WTC11 (cell line): ENCODE measurements at regions not wholly inside any gene's neighbourhood (a gene's known extent, or its start where the extent isn't known, plus 50 kb on each side); places are given as distances from the start of the nearest gene placed in this dataset.

ENCODE experiments used
- ATAC-seq: fragments of 200-7000 bp; cut with Tn5 transposase; 2 replicates; pipeline ENCODE4 v1.10.0; 2021; ENCODE audit warnings: mild to moderate bottlenecking, moderate library complexity
- CTCF ChIA-PET: fragments of 300-600 bp; sonication (Branson Sonifier 250); formaldehyde crosslinking; loops from one replicate; lab custom pipeline; 2021; ENCODE audit warnings: antibody characterized with exemption; lab: Charles Lee
- POLR2A ChIA-PET: fragments of 350-600 bp; sonication (Branson Sonifier 250); formaldehyde crosslinking; loops from one replicate; lab custom pipeline; 2021; ENCODE audit warnings: antibody characterized with exemption; lab: Charles Lee
- DNase-seq: peaks from one replicate; pipeline ENCODE4 v3.0.0; 2021; ENCODE audit warnings: low spot score
- H3K27ac Mint-ChIP-seq: 2 replicates; pipeline ENCODE4 v1.8.0; 2021; ENCODE audit warnings: mixed read lengths
- H3K27me3 Mint-ChIP-seq: 2 replicates; pipeline ENCODE4 v1.8.0; 2021; ENCODE audit warnings: low read depth, mild to moderate bottlenecking, moderate library complexity, mixed read lengths
- H3K36me3 Mint-ChIP-seq: 2 replicates; pipeline ENCODE4 v1.8.0; 2021; ENCODE audit warnings: mixed read lengths
- H3K4me1 Mint-ChIP-seq: 2 replicates; pipeline ENCODE4 v1.8.0; 2022; ENCODE audit warnings: mixed read lengths
- H3K4me3 Mint-ChIP-seq: 2 replicates; pipeline ENCODE4 v1.8.0; 2021; ENCODE audit warnings: mild to moderate bottlenecking, moderate library complexity, mixed read lengths
- H3K9me3 Mint-ChIP-seq: 2 replicates; pipeline ENCODE4 v1.8.0; 2021; ENCODE audit warnings: mixed read lengths
- ATF2 ChIP-seq: sonication (generic); formaldehyde crosslinking; IDR thresholded peaks from 2 replicates; pipeline ENCODE4 v1.8.1; 2022; ENCODE audit warnings: low read depth, missing genetic modification reagents, borderline replicate concordance
- CBFB ChIP-seq: sonication (generic); formaldehyde crosslinking; IDR thresholded peaks from 2 replicates; pipeline ENCODE4 v1.8.1; 2022; ENCODE audit warnings: mild to moderate bottlenecking, low read depth, missing genetic modification reagents
- CREM ChIP-seq: sonication (generic); formaldehyde crosslinking; IDR thresholded peaks from 2 replicates; pipeline ENCODE4 v1.8.1; 2022; ENCODE audit warnings: mild to moderate bottlenecking, missing genetic modification reagents, moderate library complexity
- E2F4 ChIP-seq: sonication (generic); formaldehyde crosslinking; IDR thresholded peaks from 2 replicates; pipeline ENCODE4 v1.8.1; 2022; ENCODE audit warnings: low read depth, mild to moderate bottlenecking, moderate library complexity, missing genetic modification reagents, borderline replicate concordance
- E2F5 ChIP-seq: sonication (generic); formaldehyde crosslinking; IDR thresholded peaks from 2 replicates; pipeline ENCODE4 v1.8.1; 2022; ENCODE audit warnings: mild to moderate bottlenecking, moderate library complexity, missing genetic modification reagents
- ESRRA ChIP-seq: sonication (generic); formaldehyde crosslinking; IDR thresholded peaks from 2 replicates; pipeline ENCODE4 v1.8.1; 2022; ENCODE audit warnings: mild to moderate bottlenecking, missing genetic modification reagents, borderline replicate concordance
- GABPB1 ChIP-seq: sonication (generic); formaldehyde crosslinking; IDR thresholded peaks from 2 replicates; pipeline ENCODE4 v1.8.1; 2023; ENCODE audit warnings: mild to moderate bottlenecking, missing genetic modification reagents
- HMGXB4 ChIP-seq: sonication (generic); formaldehyde crosslinking; IDR thresholded peaks from 2 replicates; pipeline ENCODE4 v1.8.1; 2023; ENCODE audit warnings: mild to moderate bottlenecking, moderate library complexity, missing genetic modification reagents
- IRF2 ChIP-seq: sonication (generic); formaldehyde crosslinking; IDR thresholded peaks from 2 replicates; pipeline ENCODE4 v1.8.0; 2022; ENCODE audit warnings: low read depth, missing genetic modification reagents, borderline replicate concordance
- MLX ChIP-seq: sonication (generic); formaldehyde crosslinking; IDR thresholded peaks from 2 replicates; pipeline ENCODE4 v1.8.1; 2023; ENCODE audit warnings: mild to moderate bottlenecking, missing genetic modification reagents, moderate library complexity
- MXD4 ChIP-seq: fragments of 250-450 bp; sonication (Bioruptor Pico); IDR thresholded peaks from 2 replicates; pipeline ENCODE4 v1.8.0; 2021; ENCODE audit warnings: mild to moderate bottlenecking, moderate library complexity, borderline replicate concordance
- MYBL2 ChIP-seq: sonication (generic); formaldehyde crosslinking; IDR thresholded peaks from 2 replicates; pipeline ENCODE4 v1.8.1; 2023; ENCODE audit warnings: mild to moderate bottlenecking, moderate library complexity, missing genetic modification reagents
- SOX15 ChIP-seq: fragments of 250-450 bp; sonication (Bioruptor Pico); IDR thresholded peaks from 2 replicates; pipeline ENCODE4 v1.9.0; 2021; ENCODE audit warnings: mild to moderate bottlenecking
- TEAD1 ChIP-seq: sonication (generic); formaldehyde crosslinking; IDR thresholded peaks from 2 replicates; pipeline ENCODE4 v1.8.0; 2022; ENCODE audit warnings: mild to moderate bottlenecking, missing genetic modification reagents
- TEAD4 ChIP-seq: sonication (generic); formaldehyde crosslinking; IDR thresholded peaks from 2 replicates; pipeline ENCODE4 v1.8.0; 2022; ENCODE audit warnings: mild to moderate bottlenecking, missing genetic modification reagents
- TP53 ChIP-seq: sonication (generic); formaldehyde crosslinking; IDR thresholded peaks from 2 replicates; pipeline ENCODE4 v1.8.1; 2023; ENCODE audit warnings: mild to moderate bottlenecking, missing genetic modification reagents
- ZNF512 ChIP-seq: sonication (generic); formaldehyde crosslinking; IDR thresholded peaks from 2 replicates; pipeline ENCODE4 v1.8.1; 2022; ENCODE audit warnings: missing genetic modification reagents, borderline replicate concordance
- TF ChIP-seq, protein P1 (sequence below): fragments of 250-450 bp; sonication (Bioruptor Pico); IDR thresholded peaks from 2 replicates; pipeline ENCODE4 v2.1.2; 2022; ENCODE audit warnings: mild to moderate bottlenecking, moderate library complexity
- TF ChIP-seq, protein P2 (sequence below): sonication (generic); formaldehyde crosslinking; IDR thresholded peaks from 2 replicates; pipeline ENCODE4 v1.8.0; 2022; ENCODE audit warnings: mild to moderate bottlenecking, missing genetic modification reagents
- TF ChIP-seq, protein P3 (sequence below): sonication (generic); formaldehyde crosslinking; conservative IDR thresholded peaks from 2 replicates; pipeline ENCODE4 v1.8.1; 2022; ENCODE audit warnings: mild to moderate bottlenecking, missing genetic modification reagents
- TF ChIP-seq, protein P4 (sequence below): sonication (generic); formaldehyde crosslinking; IDR thresholded peaks from 2 replicates; pipeline ENCODE4 v1.8.0; 2022; ENCODE audit warnings: mild to moderate bottlenecking, missing genetic modification reagents

DNA sequence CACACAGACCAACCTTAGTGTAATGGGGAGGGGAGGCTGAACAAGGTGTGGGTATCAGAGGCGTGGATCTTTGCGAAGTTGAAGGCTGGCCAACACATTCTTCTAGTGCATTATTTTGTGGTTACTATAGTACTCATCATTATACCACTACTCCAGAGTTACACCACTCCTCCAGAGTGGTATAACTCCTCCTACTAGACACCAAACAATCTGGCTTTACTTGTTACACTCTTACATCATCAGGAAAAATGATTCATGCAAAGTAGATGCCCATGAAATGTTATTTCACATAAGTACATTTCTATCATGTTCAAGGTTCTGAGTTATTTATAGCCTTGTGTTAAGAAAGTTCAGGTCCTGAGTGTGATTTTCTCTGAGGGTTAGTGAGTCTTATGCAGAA lies 443.1 kb upstream of the OPRM1 start (continued):
- TF ChIP-seq CBFB (CRISPR knock-in tag), result no peak
- no peak for TF ChIP-seq E2F5
- TF ChIP-seq, protein P1, sequence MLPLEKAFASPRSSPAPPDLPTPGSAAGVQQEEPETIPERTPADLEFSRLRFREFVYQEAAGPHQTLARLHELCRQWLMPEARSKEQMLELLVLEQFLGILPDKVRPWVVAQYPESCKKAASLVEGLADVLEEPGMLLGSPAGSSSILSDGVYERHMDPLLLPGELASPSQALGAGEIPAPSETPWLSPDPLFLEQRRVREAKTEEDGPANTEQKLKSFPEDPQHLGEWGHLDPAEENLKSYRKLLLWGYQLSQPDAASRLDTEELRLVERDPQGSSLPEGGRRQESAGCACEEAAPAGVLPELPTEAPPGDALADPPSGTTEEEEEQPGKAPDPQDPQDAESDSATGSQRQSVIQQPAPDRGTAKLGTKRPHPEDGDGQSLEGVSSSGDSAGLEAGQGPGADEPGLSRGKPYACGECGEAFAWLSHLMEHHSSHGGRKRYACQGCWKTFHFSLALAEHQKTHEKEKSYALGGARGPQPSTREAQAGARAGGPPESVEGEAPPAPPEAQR (CRISPR knock-in tag), result no peak
- no peak for TF ChIP-seq SOX15 (CRISPR knock-in tag)
- TF ChIP-seq ATF2 (CRISPR knock-in tag), result no peak
- TF ChIP-seq, all 79 proteins: peak for 0

DNA sequence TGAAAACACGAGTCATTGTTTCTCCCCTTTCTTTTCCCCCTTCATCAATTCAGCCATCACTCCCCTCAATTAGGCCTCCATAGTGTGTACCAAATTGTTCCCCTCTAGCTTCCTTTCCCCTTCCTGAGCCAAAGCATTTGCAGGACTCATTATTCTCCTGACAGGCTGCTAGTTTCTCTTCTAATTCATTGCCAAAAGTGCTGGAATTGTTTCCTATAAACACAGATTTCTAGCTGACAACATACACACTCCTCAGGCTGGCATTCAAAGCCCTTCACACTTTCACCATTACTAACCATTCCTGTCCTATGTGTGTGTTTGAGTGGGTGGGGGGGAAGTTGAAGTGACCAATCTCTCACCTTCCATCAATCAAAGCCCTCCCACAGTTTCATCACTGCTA lies 444.2 kb upstream of the OPRM1 start:
- ChIA-PET CTCF (no interaction called here), POLR2A (no interaction called here)
- H3K27me3 Mint-ChIP-seq, result peaks cover 8% of the 10 kb centered on the region
- no peak overlapping the region for H3K4me3 Mint-ChIP-seq
- H3K9me3 Mint-ChIP-seq, result no peaks in the 10 kb centered on the region
- ATAC-seq (no peak), DNase-seq (no peak)
- H3K36me3 Mint-ChIP-seq, result no peaks in the 10 kb centered on the region
- no peak overlapping the region for H3K27ac Mint-ChIP-seq
- TF ChIP-seq TP53, result no peak
- TF ChIP-seq, protein P2, sequence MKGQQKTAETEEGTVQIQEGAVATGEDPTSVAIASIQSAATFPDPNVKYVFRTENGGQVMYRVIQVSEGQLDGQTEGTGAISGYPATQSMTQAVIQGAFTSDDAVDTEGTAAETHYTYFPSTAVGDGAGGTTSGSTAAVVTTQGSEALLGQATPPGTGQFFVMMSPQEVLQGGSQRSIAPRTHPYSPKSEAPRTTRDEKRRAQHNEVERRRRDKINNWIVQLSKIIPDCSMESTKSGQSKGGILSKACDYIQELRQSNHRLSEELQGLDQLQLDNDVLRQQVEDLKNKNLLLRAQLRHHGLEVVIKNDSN (CRISPR knock-in tag), result no peak
- no peak for TF ChIP-seq HMGXB4 (CRISPR knock-in tag)
- TF ChIP-seq IRF2 (CRISPR knock-in tag), result no peak
- no peak for TF ChIP-seq TEAD4 (CRISPR knock-in tag)
- no peak for TF ChIP-seq MLX (CRISPR knock-in tag)
- no peak for TF ChIP-seq GABPB1 (CRISPR knock-in tag)
- H3K4me1 Mint-ChIP-seq, result peaks cover 9% of the 10 kb centered on the region

GRCh38 chr6:153591159-153591558 lies 447.9 kb upstream of the OPRM1 start:
- ATAC-seq, result no peak
- no peaks in the 10 kb centered on the region for H3K36me3 Mint-ChIP-seq
- no peak for DNase-seq
- H3K4me3 Mint-ChIP-seq, result no peak overlapping the region
- CTCF ChIA-PET, result no interaction called here
- POLR2A ChIA-PET, result no interaction called here
- peaks cover 9% of the 10 kb centered on the region for H3K4me1 Mint-ChIP-seq
- no peak overlapping the region for H3K27ac Mint-ChIP-seq
- H3K27me3 Mint-ChIP-seq, result peaks cover 12% of the 10 kb centered on the region
- no peaks in the 10 kb centered on the region for H3K9me3 Mint-ChIP-seq
- TF ChIP-seq, protein P3, sequence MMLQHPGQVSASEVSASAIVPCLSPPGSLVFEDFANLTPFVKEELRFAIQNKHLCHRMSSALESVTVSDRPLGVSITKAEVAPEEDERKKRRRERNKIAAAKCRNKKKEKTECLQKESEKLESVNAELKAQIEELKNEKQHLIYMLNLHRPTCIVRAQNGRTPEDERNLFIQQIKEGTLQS (CRISPR knock-in tag), result no peak
- TF ChIP-seq MYBL2 (CRISPR knock-in tag) (no peak), ESRRA (CRISPR knock-in tag) (no peak), CREM (no peak), E2F5 (no peak), E2F4 (no peak), MXD4 (no peak), ZNF512 (CRISPR knock-in tag) (no peak), TEAD1 (CRISPR knock-in tag) (no peak)
- TF ChIP-seq, protein P4, sequence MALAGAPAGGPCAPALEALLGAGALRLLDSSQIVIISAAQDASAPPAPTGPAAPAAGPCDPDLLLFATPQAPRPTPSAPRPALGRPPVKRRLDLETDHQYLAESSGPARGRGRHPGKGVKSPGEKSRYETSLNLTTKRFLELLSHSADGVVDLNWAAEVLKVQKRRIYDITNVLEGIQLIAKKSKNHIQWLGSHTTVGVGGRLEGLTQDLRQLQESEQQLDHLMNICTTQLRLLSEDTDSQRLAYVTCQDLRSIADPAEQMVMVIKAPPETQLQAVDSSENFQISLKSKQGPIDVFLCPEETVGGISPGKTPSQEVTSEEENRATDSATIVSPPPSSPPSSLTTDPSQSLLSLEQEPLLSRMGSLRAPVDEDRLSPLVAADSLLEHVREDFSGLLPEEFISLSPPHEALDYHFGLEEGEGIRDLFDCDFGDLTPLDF (CRISPR knock-in tag), result no peak
